Brain microvascular endothelial cell (primary cell): ENCODE measurements at regions not wholly inside any gene's neighbourhood (a gene's known extent, or its start where the extent isn't known, plus 50 kb on each side); places are given as distances from the start of the nearest gene placed in this dataset.

Experiments used
- DNase-seq: peaks from one replicate; pipeline ENCODE4 v3.0.0-alpha.2; 2020
- H3K27ac ChIP-seq: fragments of 250-450 bp; sonication (Bioruptor Pico); 2 replicates; pipeline ENCODE4 v1.5.1; 2020; ENCODE audit warnings: mild to moderate bottlenecking, moderate library complexity
- H3K27me3 ChIP-seq: fragments of 250-450 bp; sonication (Bioruptor Pico); replicated peaks from 2 replicates; pipeline ENCODE4 v1.5.1; 2020; ENCODE audit warnings: mild to moderate bottlenecking
- H3K36me3 ChIP-seq: fragments of 250-450 bp; sonication (Bioruptor Pico); replicated peaks from 2 replicates; pipeline ENCODE4 v1.5.1; 2020; ENCODE audit warnings: mild to moderate bottlenecking
- H3K4me3 ChIP-seq: 2 replicates; pipeline ENCODE4 v1.5.1; 2011; ENCODE audit warnings: low read depth, mild to moderate bottlenecking, control low read depth, low read length, moderate library complexity
- CTCF ChIP-seq: IDR thresholded peaks from 2 replicates; pipeline ENCODE4 v1.5.1; 2011; ENCODE audit warnings: low read depth, mild to moderate bottlenecking, moderate library complexity, low read length, control low read depth, inconsistent platforms; ENCODE audit errors: missing control alignments
- in situ Hi-C: cut with HindIII; loops from 2 replicates; pipeline ENCODE4 v1.10.0; 2017; ENCODE audit warnings: low sequenced_read_pairs, low pct_ligation_motif_present

- DNase-seq, result peak; percentile 49
- in situ Hi-C loops, result no loop called here
- Histone ChIP-seq H3K36me3 (no peaks in the 10 kb centered on the region), H3K4me3 (peak overlapping the region; percentile 20), H3K27ac (no peak overlapping the region), H3K27me3 (no peaks in the 10 kb centered on the region)
- TF ChIP-seq CTCF, result peak; percentile 90
These were observed 603.2 kb downstream of the RNF144B start for GRCh38 chr6:18990059-18990978.

GRCh38 chr6:18997375-18997826 is 610.3 kb downstream of the RNF144B start:
- DNase-seq, result peak; percentile 47
- in situ Hi-C loops, result no loop called here
- Histone ChIP-seq H3K27me3 (no peaks in the 10 kb centered on the region), H3K27ac (no peak overlapping the region), H3K36me3 (no peaks in the 10 kb centered on the region), H3K4me3 (no peak overlapping the region)
- peak; percentile 71 for TF ChIP-seq CTCF

- H3K27ac ChIP-seq, result no peak overlapping the region
- no peak for TF ChIP-seq CTCF
- H3K27me3 ChIP-seq, result no peaks in the 10 kb centered on the region
- no peak overlapping the region for H3K4me3 ChIP-seq
- in situ Hi-C loops, result no loop called here
- H3K36me3 ChIP-seq, result no peaks in the 10 kb centered on the region
- no peak for DNase-seq
These were observed 615.9 kb downstream of the RNF144B start for GRCh38 chr6:19002976-19003560.

GRCh38 chr6:19004176-19004575 is 617.0 kb downstream of the RNF144B start:
- no peak overlapping the region for H3K27ac ChIP-seq
- no peak for TF ChIP-seq CTCF

GRCh38 chr6:19009769-19010168 is 622.6 kb downstream of the RNF144B start:
- Histone ChIP-seq H3K27me3 (no peaks in the 10 kb centered on the region), H3K36me3 (no peaks in the 10 kb centered on the region), H3K27ac (no peak overlapping the region), H3K4me3 (no peak overlapping the region)
- TF ChIP-seq CTCF, result no peak
- DNase-seq, result no peak
- in situ Hi-C loops, result no loop called here

More at GRCh38 chr6:19004176-19004575, 617.0 kb downstream of the RNF144B start:
- DNase-seq, result no peak
- in situ Hi-C loops, result no loop called here
- no peaks in the 10 kb centered on the region for H3K27me3 ChIP-seq
- no peak overlapping the region for H3K4me3 ChIP-seq
- no peaks in the 10 kb centered on the region for H3K36me3 ChIP-seq
